ENCODE measurements at regions not wholly inside any gene's neighbourhood (a gene's known extent, or its start where the extent isn't known, plus 50 kb on each side); places are given as distances from the start of the nearest gene placed in this dataset.

DNA sequence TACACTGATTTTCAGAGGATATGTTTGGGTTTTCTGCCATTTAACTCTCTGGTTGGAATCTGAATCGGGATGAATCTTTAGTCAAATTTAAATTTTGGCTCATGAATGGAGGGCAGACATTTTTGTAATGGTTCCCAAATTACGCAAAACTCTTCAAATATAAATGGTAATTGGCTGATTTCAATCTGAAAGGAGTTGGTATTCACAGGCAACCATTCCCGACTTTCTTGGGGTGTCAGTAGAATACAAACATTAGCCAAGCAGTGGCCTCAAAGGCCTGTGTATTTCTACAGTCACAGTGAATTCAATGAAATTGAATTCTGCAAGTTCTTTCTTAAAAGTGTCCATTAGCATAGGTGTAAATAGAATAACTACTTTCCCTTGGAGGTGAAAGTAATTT, 668.8 kb upstream of the PRKX start:
- ChIA-PET POLR2A (ENCODE audit: unreplicated experiment) (no interaction called here), CTCF (no interaction called here)
- no peak overlapping the region for H3K14ac ChIP-seq (replicated peaks; ENCODE audit: low read depth, low read length)
- H3K9me1 ChIP-seq (ENCODE audit: insufficient read depth, low read length) = no peaks in the 10 kb centered on the region
- H2BK120ac ChIP-seq (ENCODE audit: low read depth, low read length) = no peak overlapping the region
- no peak overlapping the region for H2AK5ac ChIP-seq (ENCODE audit: low read depth, low read length)
- no peaks in the 10 kb centered on the region for H3K27me3 ChIP-seq (ENCODE audit: control insufficient read depth, insufficient read depth, low read length)
- no peak overlapping the region for H3K9ac ChIP-seq (ENCODE audit: low read depth, low read length)
- no peak overlapping the region for H2BK15ac ChIP-seq (ENCODE audit: low read depth, low read length)
- in situ Hi-C loops (cut with MboI; ENCODE audit: low sequenced_read_pairs) (no loop called here), intact Hi-C loops (cut with micrococcal nuclease) (no loop called here), dilution Hi-C loops (cut with HindIII; ENCODE audit: low sequenced_read_pairs, unreplicated experiment) (no loop called here)
- H2BK20ac ChIP-seq (ENCODE audit: low read depth, low read length) = no peak overlapping the region
- H3K79me1 ChIP-seq (ENCODE audit: low read depth in 1 of 2, low read length in 2 of 2) = no peaks in the 10 kb centered on the region
- H4K20me1 ChIP-seq (ENCODE audit: insufficient read depth, low read length) = no peaks in the 10 kb centered on the region
- H4K91ac ChIP-seq (ENCODE audit: insufficient read depth, low read depth, low read length) = no peak overlapping the region
- no peak overlapping the region for H3K4me3 ChIP-seq (ENCODE audit: insufficient read depth, low read depth, low read length)
- no peaks in the 10 kb centered on the region for H3K4me1 ChIP-seq (ENCODE audit: control insufficient read depth, insufficient read depth, low read length)
- H3K18ac ChIP-seq (ENCODE audit: low read depth, low read length) = no peak overlapping the region
- no peak overlapping the region for H4K5ac ChIP-seq (ENCODE audit: low read depth, low read length)
- no peak for TF ChIP-seq MAFK (IDR thresholded peaks at IDR 0.05; ENCODE audit: low read depth, low read length)
- BruUV-seq (replicated peaks) = no TSS peak
- no peak overlapping the region for H3K56ac ChIP-seq (ENCODE audit: extremely low read depth, insufficient read depth, low read length)
- no peak overlapping the region for H3K4me2 ChIP-seq (ENCODE audit: low read depth, low read length)
- ATAC-seq (ENCODE audit: low read depth) = no peak
- H3K23ac ChIP-seq (ENCODE audit: low read depth, low read length) = no peak overlapping the region
- H2AFZ ChIP-seq (replicated peaks; ENCODE audit: low read length, poor library complexity) = no peak overlapping the region
- no peak overlapping the region for H3K27ac ChIP-seq (ENCODE audit: insufficient read depth, low read length)
- WGBS, 2 experiments (ENCODE audit: extremely low coverage in 2 of 2, insufficient read length in 1 of 2) = no CpG with 5 or more reads among the region's 3 CpGs
- H3K9me3 ChIP-seq (ENCODE audit: control insufficient read depth, insufficient read depth, low read length) = peaks cover 7% of the 10 kb centered on the region
- no peak overlapping the region for H4K8ac ChIP-seq (ENCODE audit: low read depth in 2 of 2, low read length in 2 of 2)
- no peak overlapping the region for H2BK5ac ChIP-seq (ENCODE audit: low read depth, low read length, poor library complexity, severe bottlenecking)
- no peak for DNase-seq
- no peak overlapping the region for H2AK9ac ChIP-seq (replicated peaks; ENCODE audit: low read depth, low read length, poor library complexity)
- H3K4ac ChIP-seq (ENCODE audit: low read depth, low read length) = no peak overlapping the region
- H3K36me3 ChIP-seq (ENCODE audit: control insufficient read depth, insufficient read depth, low read length) = no peaks in the 10 kb centered on the region

All from IMR-90 (cell line).